Glutamatergic neuron (in vitro differentiated cells): ENCODE measurements at regions not wholly inside any gene's neighbourhood (a gene's known extent, or its start where the extent isn't known, plus 50 kb on each side); places are given as distances from the start of the nearest gene placed in this dataset.

Experiments used
- DNase-seq: peaks from one replicate; pipeline ENCODE4 v3.0.0; 2022
- H3K27ac Mint-ChIP-seq: one replicate; pipeline ENCODE4 v1.8.0; 2020; ENCODE audit warnings: mild to moderate bottlenecking, mixed read lengths, inconsistent platforms; ENCODE audit not compliant: unreplicated experiment
- H3K27me3 Mint-ChIP-seq: one replicate; pipeline ENCODE4 v1.8.0; 2020; ENCODE audit warnings: mild to moderate bottlenecking, moderate library complexity, mixed read lengths, inconsistent platforms; ENCODE audit not compliant: unreplicated experiment
- H3K36me3 Mint-ChIP-seq: one replicate; pipeline ENCODE4 v1.8.0; 2020; ENCODE audit warnings: mild to moderate bottlenecking, mixed read lengths, inconsistent platforms; ENCODE audit not compliant: unreplicated experiment
- H3K4me1 Mint-ChIP-seq: one replicate; pipeline ENCODE4 v1.8.0; 2020; ENCODE audit warnings: mild to moderate bottlenecking, low read depth, mixed read lengths, inconsistent platforms; ENCODE audit not compliant: unreplicated experiment
- H3K4me3 Mint-ChIP-seq: one replicate; pipeline ENCODE4 v1.8.0; 2020; ENCODE audit warnings: mild to moderate bottlenecking, mixed read lengths, inconsistent platforms; ENCODE audit not compliant: unreplicated experiment
- H3K9me3 Mint-ChIP-seq: one replicate; pipeline ENCODE4 v1.8.0; 2020; ENCODE audit warnings: mild to moderate bottlenecking, moderate library complexity, mixed read lengths, inconsistent platforms; ENCODE audit not compliant: unreplicated experiment
- TF ChIP-seq, protein P1 (sequence below): fragments of 200-600 bp; sonication (generic); IDR thresholded peaks from one replicate; pipeline ENCODE4 v1.5.0; 2021; ENCODE audit not compliant: partially characterized antibody, unreplicated experiment

DNA sequence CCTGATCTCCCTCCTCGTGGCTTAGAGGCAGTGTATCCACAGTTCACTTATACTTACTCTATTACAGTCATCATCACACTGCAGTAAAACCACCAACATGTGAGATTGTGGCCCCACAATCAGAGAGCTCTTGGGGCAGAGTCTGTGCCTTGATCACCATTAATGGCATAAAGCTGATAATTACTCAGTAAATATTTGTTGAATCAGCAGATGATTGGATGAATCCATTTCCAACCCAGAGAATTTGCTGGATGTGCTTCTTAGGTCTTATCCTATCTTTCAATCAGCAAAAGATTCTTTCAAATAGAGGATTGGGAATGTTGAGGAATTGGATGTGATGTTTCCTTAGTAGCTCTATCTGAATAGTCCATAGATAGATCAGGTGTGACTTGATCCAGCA is 88.8 kb upstream of the PITX1 start:
- TF ChIP-seq, protein P1, sequence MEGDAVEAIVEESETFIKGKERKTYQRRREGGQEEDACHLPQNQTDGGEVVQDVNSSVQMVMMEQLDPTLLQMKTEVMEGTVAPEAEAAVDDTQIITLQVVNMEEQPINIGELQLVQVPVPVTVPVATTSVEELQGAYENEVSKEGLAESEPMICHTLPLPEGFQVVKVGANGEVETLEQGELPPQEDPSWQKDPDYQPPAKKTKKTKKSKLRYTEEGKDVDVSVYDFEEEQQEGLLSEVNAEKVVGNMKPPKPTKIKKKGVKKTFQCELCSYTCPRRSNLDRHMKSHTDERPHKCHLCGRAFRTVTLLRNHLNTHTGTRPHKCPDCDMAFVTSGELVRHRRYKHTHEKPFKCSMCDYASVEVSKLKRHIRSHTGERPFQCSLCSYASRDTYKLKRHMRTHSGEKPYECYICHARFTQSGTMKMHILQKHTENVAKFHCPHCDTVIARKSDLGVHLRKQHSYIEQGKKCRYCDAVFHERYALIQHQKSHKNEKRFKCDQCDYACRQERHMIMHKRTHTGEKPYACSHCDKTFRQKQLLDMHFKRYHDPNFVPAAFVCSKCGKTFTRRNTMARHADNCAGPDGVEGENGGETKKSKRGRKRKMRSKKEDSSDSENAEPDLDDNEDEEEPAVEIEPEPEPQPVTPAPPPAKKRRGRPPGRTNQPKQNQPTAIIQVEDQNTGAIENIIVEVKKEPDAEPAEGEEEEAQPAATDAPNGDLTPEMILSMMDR: no peak
- Mint-ChIP-seq H3K36me3 (no peaks in the 10 kb centered on the region), H3K9me3 (no peaks in the 10 kb centered on the region), H3K4me1 (no peaks in the 10 kb centered on the region), H3K4me3 (no peak overlapping the region), H3K27ac (no peak overlapping the region), H3K27me3 (peaks cover 2% of the 10 kb centered on the region)
- DNase-seq: no peak

DNA sequence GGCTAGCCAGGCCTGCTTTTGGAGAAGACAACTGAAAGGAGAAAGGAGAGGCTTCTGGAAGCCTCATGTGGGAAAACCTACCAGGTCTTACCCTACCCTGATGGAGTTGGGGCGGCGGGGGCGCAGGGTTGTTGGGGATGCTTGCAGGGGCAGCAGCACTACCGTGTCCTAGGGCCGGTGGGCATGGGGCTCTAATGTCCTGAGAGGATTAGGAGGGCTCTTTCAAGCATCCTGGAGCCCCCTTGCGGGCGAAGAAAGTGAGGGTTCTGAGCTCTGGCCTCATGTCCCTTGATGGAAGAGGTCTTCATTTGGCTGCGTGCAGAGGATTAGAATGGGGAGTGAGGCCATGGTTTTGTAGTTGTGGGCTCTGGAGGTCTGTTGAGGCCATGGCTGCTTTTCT is 86.9 kb upstream of the PITX1 start:
- no peak for DNase-seq
- no peak overlapping the region for H3K27ac Mint-ChIP-seq
- H3K9me3 Mint-ChIP-seq: no peaks in the 10 kb centered on the region
- TF ChIP-seq, protein P1: no peak
- H3K4me3 Mint-ChIP-seq: no peak overlapping the region
- H3K4me1 Mint-ChIP-seq: no peaks in the 10 kb centered on the region
- no peaks in the 10 kb centered on the region for H3K36me3 Mint-ChIP-seq
- peaks cover 2% of the 10 kb centered on the region for H3K27me3 Mint-ChIP-seq

DNA sequence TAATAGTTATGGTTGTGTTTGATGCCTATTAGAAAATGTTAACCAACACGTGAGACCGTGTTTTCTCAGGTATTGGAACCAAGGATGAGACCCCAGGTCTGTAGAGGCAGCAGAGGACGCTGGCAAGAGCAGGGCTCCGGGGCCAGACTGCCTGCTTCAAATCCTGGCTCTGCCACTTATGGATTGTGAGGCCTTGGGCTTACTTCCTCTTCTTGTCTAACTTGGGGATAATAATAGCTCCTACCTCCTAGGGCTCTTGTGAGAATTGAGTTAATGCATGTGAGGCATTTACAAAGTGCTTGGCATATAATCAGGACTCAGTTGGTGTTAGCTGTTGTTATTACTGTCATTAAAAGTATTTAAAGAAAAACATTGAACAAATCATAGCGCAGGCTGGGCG is 85.5 kb upstream of the PITX1 start:
- Mint-ChIP-seq H3K9me3 (no peaks in the 10 kb centered on the region), H3K27me3 (peaks cover 2% of the 10 kb centered on the region), H3K27ac (no peak overlapping the region), H3K36me3 (no peaks in the 10 kb centered on the region), H3K4me1 (no peaks in the 10 kb centered on the region), H3K4me3 (no peak overlapping the region)
- TF ChIP-seq, protein P1: no peak
- DNase-seq: no peak

DNA sequence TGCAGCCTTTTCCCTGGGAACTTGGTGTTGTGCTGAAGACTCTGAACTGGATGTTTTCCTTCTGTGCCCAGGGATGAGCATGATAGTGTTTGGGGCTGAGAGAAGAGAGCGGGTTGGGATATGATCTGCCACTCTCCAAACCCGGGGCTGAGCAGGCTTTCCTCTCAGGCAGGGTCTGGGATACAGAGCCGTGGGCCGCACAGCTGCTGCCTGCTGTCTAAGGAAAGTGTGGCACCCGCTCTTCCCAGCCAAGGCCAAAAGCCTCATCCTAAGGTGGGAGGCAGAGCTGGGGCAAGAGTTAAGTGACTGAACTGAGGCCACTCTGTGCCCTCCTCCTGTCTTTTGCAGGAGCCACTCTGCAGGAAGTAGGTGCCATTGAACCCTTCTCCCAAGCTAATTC is 83.6 kb upstream of the PITX1 start:
- no peaks in the 10 kb centered on the region for H3K4me1 Mint-ChIP-seq
- H3K9me3 Mint-ChIP-seq: no peaks in the 10 kb centered on the region
- H3K27ac Mint-ChIP-seq: no peak overlapping the region
- H3K4me3 Mint-ChIP-seq: no peak overlapping the region
- H3K27me3 Mint-ChIP-seq: peaks cover 2% of the 10 kb centered on the region
- TF ChIP-seq, protein P1: no peak
- DNase-seq: no peak
- no peaks in the 10 kb centered on the region for H3K36me3 Mint-ChIP-seq

DNA sequence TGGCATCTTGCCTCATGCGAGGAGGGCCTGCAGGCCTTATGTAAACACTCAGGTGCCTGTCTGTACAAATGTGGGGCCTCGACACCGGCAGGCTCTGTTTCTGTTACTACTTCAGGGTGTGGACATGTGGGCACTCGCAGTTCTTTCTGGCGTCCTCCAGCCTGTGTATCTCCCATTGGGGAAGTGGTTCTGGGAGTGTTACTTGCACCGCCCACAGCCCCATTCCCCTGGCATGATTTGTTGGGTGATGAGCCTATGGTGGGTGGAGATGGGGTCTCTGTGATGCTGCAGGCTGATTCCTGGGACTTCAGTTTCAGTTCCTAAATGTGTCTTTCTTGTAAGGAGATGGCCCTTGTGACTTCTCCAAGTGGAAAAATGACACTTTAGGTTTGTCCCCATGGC is 82.1 kb upstream of the PITX1 start:
- TF ChIP-seq, protein P1: no peak
- Mint-ChIP-seq H3K27me3 (peaks cover 2% of the 10 kb centered on the region), H3K4me1 (peaks cover 2% of the 10 kb centered on the region), H3K36me3 (no peaks in the 10 kb centered on the region), H3K27ac (no peak overlapping the region), H3K9me3 (no peaks in the 10 kb centered on the region), H3K4me3 (no peak overlapping the region)
- DNase-seq: no peak
